Caco-2 (cell line): ENCODE measurements at regions not wholly inside any gene's neighbourhood (a gene's known extent, or its start where the extent isn't known, plus 50 kb on each side); places are given as distances from the start of the nearest gene placed in this dataset.

Experiments used
- BruUV-seq: library from RNA; stranded (reverse); fragments of 400-500 nt; replicated peaks from 2 replicates; lab custom pipeline; 2021; lab: Mats Ljungman, UMichigan
- CTCF ChIA-PET: fragments of 300-600 bp; sonication (Branson Sonifier 250); formaldehyde crosslinking; loops from one replicate; lab custom pipeline; 2022; ENCODE audit warnings: antibody characterized with exemption; lab: Charles Lee
- POLR2A ChIA-PET: fragments of 300-600 bp; sonication (Branson Sonifier 250); formaldehyde crosslinking; loops from one replicate; lab custom pipeline; 2022; ENCODE audit warnings: antibody characterized with exemption; lab: Charles Lee
- DNase-seq, 2 experiments: peaks; one replicate each; pipeline versions ENCODE4 v3.0.0 to v3.0.0-alpha.2; 2020 to 2022
- H3K27me3 ChIP-seq: replicated peaks from 2 replicates; pipeline ENCODE4 v1.6.0; 2011; ENCODE audit warnings: low read length; ENCODE audit not compliant: control insufficient read depth, insufficient read depth
- H3K36me3 ChIP-seq: 2 replicates; pipeline ENCODE4 v1.5.1; 2011; ENCODE audit warnings: low read length; ENCODE audit not compliant: control insufficient read depth, insufficient read depth
- H3K4me1 ChIP-seq: fragments of 250-450 bp; sonication (Bioruptor Pico); 2 replicates; pipeline ENCODE4 v1.5.1; 2020; ENCODE audit warnings: mild to moderate bottlenecking
- H3K4me3 ChIP-seq: 2 replicates; pipeline ENCODE4 v1.5.1; 2011; ENCODE audit warnings: low read depth, mild to moderate bottlenecking, control low read depth, low read length
- H3K9me3 ChIP-seq: fragments of 250-450 bp; sonication (Bioruptor Pico); 2 replicates; pipeline ENCODE4 v1.5.1; 2020; ENCODE audit warnings: mild to moderate bottlenecking, moderate library complexity
- H3K27ac Mint-ChIP-seq: one replicate; pipeline ENCODE4 v1.8.0; 2022; ENCODE audit warnings: mixed read lengths; ENCODE audit not compliant: unreplicated experiment
- H3K27me3 Mint-ChIP-seq: one replicate; pipeline ENCODE4 v1.8.0; 2022; ENCODE audit warnings: mixed read lengths; ENCODE audit not compliant: insufficient read depth, unreplicated experiment
- H3K36me3 Mint-ChIP-seq: one replicate; pipeline ENCODE4 v1.8.0; 2022; ENCODE audit warnings: mild to moderate bottlenecking, mixed read lengths; ENCODE audit not compliant: insufficient read depth, unreplicated experiment
- H3K4me1 Mint-ChIP-seq: one replicate; pipeline ENCODE4 v1.8.0; 2022; ENCODE audit warnings: low read depth, mixed read lengths; ENCODE audit not compliant: unreplicated experiment
- H3K4me3 Mint-ChIP-seq: one replicate; pipeline ENCODE4 v1.8.0; 2022; ENCODE audit warnings: mild to moderate bottlenecking, moderate library complexity, mixed read lengths; ENCODE audit not compliant: unreplicated experiment
- H3K9me3 Mint-ChIP-seq: one replicate; pipeline ENCODE4 v1.8.0; 2022; ENCODE audit warnings: mixed read lengths; ENCODE audit not compliant: unreplicated experiment
- CTCF ChIP-seq, 2 experiments: fragments of 200-600 bp in 1 of 2; IDR thresholded peaks; 1 replicate in 1 of 2; 2 replicates in 1 of 2; pipeline versions ENCODE4 v1.5.1 to v1.8.0; 2011 to 2022; ENCODE audit warnings: antibody characterized with exemption in 1 of 2, control low read depth in 1 of 2, inconsistent platforms in 1 of 2, low read depth in 1 of 2, low read length in 1 of 2, mild to moderate bottlenecking in 1 of 2, moderate library complexity in 1 of 2; ENCODE audit not compliant: insufficient read depth in 1 of 2, severe bottlenecking in 1 of 2, unreplicated experiment in 1 of 2
- intact Hi-C: fragments of 100-400 bp; cut with micrococcal nuclease; formaldehyde crosslinking; loops from one replicate; pipeline ENCODE4 v1.10.0; 2022; ENCODE audit not compliant: unreplicated experiment

GRCh38 chr6:19502301-19502700 is 334.9 kb upstream of the ID4 start:
- no peak overlapping the region for H3K4me3 Mint-ChIP-seq
- H3K27me3 ChIP-seq = no peaks in the 10 kb centered on the region
- H3K9me3 Mint-ChIP-seq = no peaks in the 10 kb centered on the region
- H3K27me3 Mint-ChIP-seq = no peaks in the 10 kb centered on the region
- no TSS peak for BruUV-seq
- intact Hi-C loops = no loop called here
- CTCF ChIA-PET = no interaction called here
- no peak for DNase-seq
- H3K36me3 Mint-ChIP-seq = no peaks in the 10 kb centered on the region
- POLR2A ChIA-PET = no interaction called here
- no peak overlapping the region for H3K4me3 ChIP-seq
- H3K36me3 ChIP-seq = no peaks in the 10 kb centered on the region
- no peaks in the 10 kb centered on the region for H3K4me1 Mint-ChIP-seq
- TF ChIP-seq CTCF (IDR thresholded peaks at IDR 0.05; ENCODE audit: insufficient read depth in 1 of 2, low read depth in 1 of 2, low read length in 1 of 2, severe bottlenecking in 1 of 2, unreplicated experiment in 1 of 2) = no peak
- H3K4me1 ChIP-seq = no peaks in the 10 kb centered on the region
- H3K27ac Mint-ChIP-seq = no peak overlapping the region
- no peaks in the 10 kb centered on the region for H3K9me3 ChIP-seq

GRCh38 chr6:19515939-19516338 is 321.2 kb upstream of the ID4 start:
- BruUV-seq = no TSS peak
- peaks cover 44% of the 10 kb centered on the region for H3K9me3 Mint-ChIP-seq

GRCh38 chr6:19519941-19520340 is 317.2 kb upstream of the ID4 start:
- no peak overlapping the region for H3K4me3 Mint-ChIP-seq
- no peak for TF ChIP-seq CTCF (IDR thresholded peaks at IDR 0.05; ENCODE audit: insufficient read depth in 1 of 2, low read depth in 1 of 2, low read length in 1 of 2, severe bottlenecking in 1 of 2, unreplicated experiment in 1 of 2)
- H3K36me3 ChIP-seq = no peaks in the 10 kb centered on the region
- no peaks in the 10 kb centered on the region for H3K27me3 ChIP-seq
- DNase-seq = no peak
- no peaks in the 10 kb centered on the region for H3K36me3 Mint-ChIP-seq
- no peak overlapping the region for H3K27ac Mint-ChIP-seq
- peaks cover 2% of the 10 kb centered on the region for H3K27me3 Mint-ChIP-seq
- ChIA-PET CTCF (no interaction called here), POLR2A (no interaction called here)
- H3K9me3 Mint-ChIP-seq = peaks cover 19% of the 10 kb centered on the region
- no TSS peak for BruUV-seq
- no peak overlapping the region for H3K4me3 ChIP-seq
- H3K4me1 ChIP-seq = no peaks in the 10 kb centered on the region
- peaks cover 7% of the 10 kb centered on the region; the same call in 1 of the 2 replicates for H3K9me3 ChIP-seq
- intact Hi-C loops = no loop called here
- H3K4me1 Mint-ChIP-seq = no peaks in the 10 kb centered on the region

More at GRCh38 chr6:19515939-19516338, 321.2 kb upstream of the ID4 start:
- H3K4me1 Mint-ChIP-seq = no peaks in the 10 kb centered on the region
- intact Hi-C loops = no loop called here
- H3K4me3 Mint-ChIP-seq = no peak overlapping the region
- POLR2A ChIA-PET = no interaction called here
- TF ChIP-seq CTCF (IDR thresholded peaks at IDR 0.05; ENCODE audit: insufficient read depth in 1 of 2, low read depth in 1 of 2, low read length in 1 of 2, severe bottlenecking in 1 of 2, unreplicated experiment in 1 of 2) = no peak
- CTCF ChIA-PET = no interaction called here
- no peaks in the 10 kb centered on the region for H3K27me3 Mint-ChIP-seq
- peaks cover 12% of the 10 kb centered on the region; the same call in 1 of the 2 replicates for H3K9me3 ChIP-seq
- no peak for DNase-seq
- H3K4me1 ChIP-seq = no peaks in the 10 kb centered on the region
- no peaks in the 10 kb centered on the region for H3K36me3 ChIP-seq
- H3K27ac Mint-ChIP-seq = no peak overlapping the region
- H3K27me3 ChIP-seq = no peaks in the 10 kb centered on the region
- H3K4me3 ChIP-seq = no peak overlapping the region
- no peaks in the 10 kb centered on the region for H3K36me3 Mint-ChIP-seq
